HepG2 (cell line): ENCODE measurements at regions not wholly inside any gene's neighbourhood (a gene's known extent, or its start where the extent isn't known, plus 50 kb on each side); places are given as distances from the start of the nearest gene placed in this dataset.

Experiments used
- CBX1 ChIP-seq: IDR thresholded peaks from one replicate; pipeline ENCODE4 v1.6.1; 2016; ENCODE audit warnings: antibody characterized with exemption, low read depth
- FOSL1 ChIP-seq: sonication (generic); formaldehyde crosslinking; IDR thresholded peaks from 2 replicates; pipeline ENCODE4 v1.9.0; 2021; ENCODE audit warnings: missing genetic modification reagents, borderline replicate concordance
- GFI1 ChIP-seq: sonication (generic); formaldehyde crosslinking; IDR thresholded peaks from 2 replicates; pipeline ENCODE4 v1.5.0; 2020; ENCODE audit warnings: missing genetic modification reagents, mild to moderate bottlenecking, borderline replicate concordance
- HNRNPUL1 ChIP-seq: fragments of 200-400 bp; formaldehyde crosslinking; IDR thresholded peaks from 2 replicates; pipeline ENCODE4 v1.6.1; 2017; ENCODE audit warnings: low read depth, mild to moderate bottlenecking, low read length, moderate library complexity
- JUN ChIP-seq: sonication (generic); formaldehyde crosslinking; IDR thresholded peaks from 2 replicates; pipeline ENCODE4 v1.4.0; 2020; ENCODE audit warnings: mild to moderate bottlenecking, missing genetic modification reagents
- MAX ChIP-seq: IDR thresholded peaks from 2 replicates; pipeline ENCODE4 v1.6.1; 2012; ENCODE audit warnings: inconsistent platforms
- MYPOP ChIP-seq: sonication (generic); formaldehyde crosslinking; IDR thresholded peaks from 2 replicates; pipeline ENCODE4 v1.8.1; 2023; ENCODE audit warnings: mild to moderate bottlenecking, moderate library complexity, missing genetic modification reagents
- NFE2L1 ChIP-seq: sonication (generic); formaldehyde crosslinking; IDR thresholded peaks from 2 replicates; pipeline ENCODE4 v1.4.0; 2020; ENCODE audit warnings: missing genetic modification reagents, mild to moderate bottlenecking, borderline replicate concordance
- SMAD3 ChIP-seq: sonication (generic); formaldehyde crosslinking; IDR thresholded peaks from 2 replicates; pipeline ENCODE4 v1.4.0; 2020; ENCODE audit warnings: missing genetic modification reagents
- SMAD9 ChIP-seq: sonication (generic); formaldehyde crosslinking; IDR thresholded peaks from 2 replicates; pipeline ENCODE4 v1.5.1; 2020; ENCODE audit warnings: mild to moderate bottlenecking, missing genetic modification reagents
- TFAP4 ChIP-seq: sonication (generic); IDR thresholded peaks from 2 replicates; pipeline ENCODE4 v1.6.1; 2016; ENCODE audit warnings: low read depth, borderline replicate concordance
- THYN1 ChIP-seq: sonication (generic); formaldehyde crosslinking; IDR thresholded peaks from 2 replicates; pipeline ENCODE4 v1.8.1; 2023; ENCODE audit warnings: low read depth, mild to moderate bottlenecking, moderate library complexity, missing genetic modification reagents, borderline replicate concordance
- ZBTB43 ChIP-seq: sonication (generic); formaldehyde crosslinking; conservative IDR thresholded peaks from 2 replicates; pipeline ENCODE4 v1.4.0; 2020; ENCODE audit warnings: missing genetic modification reagents
- ZBTB7B ChIP-seq: sonication (generic); formaldehyde crosslinking; IDR thresholded peaks from 2 replicates; pipeline ENCODE4 v1.4.0; 2020; ENCODE audit warnings: missing genetic modification reagents
- ZMAT3 ChIP-seq: sonication (generic); formaldehyde crosslinking; conservative IDR thresholded peaks from 2 replicates; pipeline ENCODE4 v1.7.0; 2021; ENCODE audit warnings: missing genetic modification reagents
- ZMYM3 ChIP-seq: sonication (generic); formaldehyde crosslinking; IDR thresholded peaks from 2 replicates; pipeline ENCODE4 v1.5.1; 2020; ENCODE audit warnings: mild to moderate bottlenecking, missing genetic modification reagents
- ZNF230 ChIP-seq: sonication (generic); formaldehyde crosslinking; IDR thresholded peaks from 2 replicates; pipeline ENCODE4 v1.4.0; 2020; ENCODE audit warnings: mild to moderate bottlenecking, missing genetic modification reagents
- ZNF503 ChIP-seq: sonication (generic); formaldehyde crosslinking; IDR thresholded peaks from 2 replicates; pipeline ENCODE4 v1.4.0; 2020; ENCODE audit warnings: missing genetic modification reagents
- ZNF646 ChIP-seq: sonication (generic); formaldehyde crosslinking; IDR thresholded peaks from 2 replicates; pipeline ENCODE4 v1.9.0; 2021; ENCODE audit warnings: mild to moderate bottlenecking, missing genetic modification reagents
- ZNF713 ChIP-seq: sonication (generic); formaldehyde crosslinking; IDR thresholded peaks from 2 replicates; pipeline ENCODE4 v1.4.0; 2020; ENCODE audit warnings: mild to moderate bottlenecking, missing genetic modification reagents

GRCh38 chr6:139490482-139490881 lies 116.0 kb upstream of the CITED2 start (continued):
- TF ChIP-seq ZMAT3 (CRISPR knock-in tag) = no peak
- no peak for TF ChIP-seq JUN
- TF ChIP-seq SMAD3 (CRISPR knock-in tag) = no peak
- no peak for TF ChIP-seq ZNF503 (CRISPR knock-in tag)
- TF ChIP-seq MYPOP (CRISPR knock-in tag) = no peak
- TF ChIP-seq ZBTB7B (CRISPR knock-in tag) = no peak
- no peak for TF ChIP-seq ZNF230 (CRISPR knock-in tag)
- no peak for TF ChIP-seq ZNF713 (CRISPR knock-in tag)
- no peak for TF ChIP-seq NFE2L1 (CRISPR knock-in tag)
- TF ChIP-seq ZMYM3 = no peak
- no peak for TF ChIP-seq MAX
- TF ChIP-seq HNRNPUL1 = no peak
- no peak for TF ChIP-seq CBX1
- no peak for TF ChIP-seq FOSL1
- no peak for TF ChIP-seq ZNF646 (CRISPR knock-in tag)
- peak; percentile 88 for TF ChIP-seq TFAP4
- no peak for TF ChIP-seq SMAD9
- TF ChIP-seq THYN1 = no peak
- TF ChIP-seq GFI1 = no peak
- peak; percentile 45; the same call in 1 of the 2 replicates for TF ChIP-seq ZBTB43 (CRISPR knock-in tag)
